ENCODE measurements at regions not wholly inside any gene's neighbourhood (a gene's known extent, or its start where the extent isn't known, plus 50 kb on each side); places are given as distances from the start of the nearest gene placed in this dataset.

- intact Hi-C loops (cut with DNase I) = no loop called here
- peaks cover 0 to 16% (median 11%) of the 10 kb centered on the region in 9 donors for H3K4me1 ChIP-seq
- WGBS, 2 donors = 64 to 74% methylated on average over 1 of the region's 1 CpG
- no peak for TF ChIP-seq CTCF (IDR thresholded peaks at IDR 0.05)
- ATAC-seq = peak in 2 of 8 donors; percentile 18 to 47
- no peaks in the 10 kb centered on the region for H3K36me3 ChIP-seq
- H3K27me3 ChIP-seq = no peaks in the 10 kb centered on the region
- no peak for DNase-seq
- H3K27ac ChIP-seq = no peak overlapping the region
- H3K4me3 ChIP-seq = no peak overlapping the region
- H3K9me3 ChIP-seq = peaks cover 0 to 6% (median 0%) of the 10 kb centered on the region in 11 donors
Measured at GRCh38 chr2:219713110-219713509, 85.7 kb downstream of the SLC4A3 start.

GRCh38 chr2:219714681-219715400 is 87.4 kb downstream of the SLC4A3 start:
- ATAC-seq = no peak
- TF ChIP-seq CTCF (IDR thresholded peaks at IDR 0.05) = no peak

GRCh38 chr2:219718066-219718465 is 90.6 kb downstream of the SLC4A3 start:
- intact Hi-C loops (cut with DNase I) = no loop called here
- no peaks in the 10 kb centered on the region for H3K36me3 ChIP-seq
- TF ChIP-seq CTCF (IDR thresholded peaks at IDR 0.05) = no peak
- peaks cover 0 to 10% (median 0%) of the 10 kb centered on the region in 9 donors for H3K4me1 ChIP-seq
- H3K4me3 ChIP-seq = no peak overlapping the region
- ATAC-seq (no peak), DNase-seq (no peak)
- 83 to 84% methylated on average over 3 of the region's 3 CpGs for WGBS, 2 donors
- no peak overlapping the region for H3K27ac ChIP-seq
- H3K9me3 ChIP-seq = peaks cover 0 to 6% (median 0%) of the 10 kb centered on the region in 11 donors
- H3K27me3 ChIP-seq = no peaks in the 10 kb centered on the region

More at GRCh38 chr2:219714681-219715400, 87.4 kb downstream of the SLC4A3 start:
- intact Hi-C loops (cut with DNase I) = no loop called here
- peaks cover 0 to 5% (median under 1%) of the 10 kb centered on the region in 9 donors for H3K4me1 ChIP-seq
- H3K27me3 ChIP-seq = no peaks in the 10 kb centered on the region
- no peaks in the 10 kb centered on the region for H3K36me3 ChIP-seq
- no peak overlapping the region for H3K4me3 ChIP-seq
- peaks cover 0 to 6% (median 0%) of the 10 kb centered on the region in 11 donors for H3K9me3 ChIP-seq
- H3K27ac ChIP-seq = no peak overlapping the region
- DNase-seq = no peak
- WGBS, 2 donors = 87 to 96% methylated on average over 1 of the region's 1 CpG

GRCh38 chr2:219719521-219719920 is 92.1 kb downstream of the SLC4A3 start:
- H3K27ac ChIP-seq = no peak overlapping the region
- DNase-seq (no peak), ATAC-seq (no peak)
- intact Hi-C loops (cut with DNase I) = no loop called here
- H3K4me3 ChIP-seq = no peak overlapping the region
- H3K27me3 ChIP-seq = no peaks in the 10 kb centered on the region
- H3K36me3 ChIP-seq = no peaks in the 10 kb centered on the region
- WGBS, 2 donors = 60 to 75% methylated on average over 4 of the region's 4 CpGs
- TF ChIP-seq CTCF (IDR thresholded peaks at IDR 0.05) = no peak
- H3K9me3 ChIP-seq = peaks cover 0 to 1% (median 0%) of the 10 kb centered on the region in 11 donors
- peaks cover 0 to 18% (median 0%) of the 10 kb centered on the region in 9 donors for H3K4me1 ChIP-seq

Measured in heart right ventricle (tissue), 16 donors.